ENCODE measurements at regions not wholly inside any gene's neighbourhood (a gene's known extent, or its start where the extent isn't known, plus 50 kb on each side); places are given as distances from the start of the nearest gene placed in this dataset.

GRCh38 chr18:43471873-43472272 is 194.6 kb upstream of the SYT4 start:
- WGBS, 2 donors (ENCODE audit: low coverage in 1 of 2): 62 to 71% methylated on average over 5 of the region's 5 CpGs
- no peaks in the 10 kb centered on the region for H3K27me3 ChIP-seq
- no peaks in the 10 kb centered on the region for H3K4me1 ChIP-seq
- H3K9me3 ChIP-seq: no peaks in the 10 kb centered on the region
- in situ Hi-C loops (cut with MboI; ENCODE audit: low pct_ligation_motif_present in 1 of 4, low pct_unique_long_range_greater_than_20kb in 1 of 4, low sequenced_read_pairs in 3 of 4): no loop called here
- no peak overlapping the region for H3K4me3 ChIP-seq
- TF ChIP-seq, protein P1, sequence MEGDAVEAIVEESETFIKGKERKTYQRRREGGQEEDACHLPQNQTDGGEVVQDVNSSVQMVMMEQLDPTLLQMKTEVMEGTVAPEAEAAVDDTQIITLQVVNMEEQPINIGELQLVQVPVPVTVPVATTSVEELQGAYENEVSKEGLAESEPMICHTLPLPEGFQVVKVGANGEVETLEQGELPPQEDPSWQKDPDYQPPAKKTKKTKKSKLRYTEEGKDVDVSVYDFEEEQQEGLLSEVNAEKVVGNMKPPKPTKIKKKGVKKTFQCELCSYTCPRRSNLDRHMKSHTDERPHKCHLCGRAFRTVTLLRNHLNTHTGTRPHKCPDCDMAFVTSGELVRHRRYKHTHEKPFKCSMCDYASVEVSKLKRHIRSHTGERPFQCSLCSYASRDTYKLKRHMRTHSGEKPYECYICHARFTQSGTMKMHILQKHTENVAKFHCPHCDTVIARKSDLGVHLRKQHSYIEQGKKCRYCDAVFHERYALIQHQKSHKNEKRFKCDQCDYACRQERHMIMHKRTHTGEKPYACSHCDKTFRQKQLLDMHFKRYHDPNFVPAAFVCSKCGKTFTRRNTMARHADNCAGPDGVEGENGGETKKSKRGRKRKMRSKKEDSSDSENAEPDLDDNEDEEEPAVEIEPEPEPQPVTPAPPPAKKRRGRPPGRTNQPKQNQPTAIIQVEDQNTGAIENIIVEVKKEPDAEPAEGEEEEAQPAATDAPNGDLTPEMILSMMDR (IDR thresholded peaks at IDR 0.05): no peak
- TF ChIP-seq POLR2A (IDR thresholded peaks at IDR 0.05): no peak
- TF ChIP-seq EP300 (IDR thresholded peaks at IDR 0.05; ENCODE audit: low read depth): no peak
- DNase-seq: no peak
- H3K27ac ChIP-seq: no peak overlapping the region
- no peaks in the 10 kb centered on the region for H3K36me3 ChIP-seq
- intact Hi-C loops (cut with DNase I; ENCODE audit: low total_unique reads): no loop called here

DNA sequence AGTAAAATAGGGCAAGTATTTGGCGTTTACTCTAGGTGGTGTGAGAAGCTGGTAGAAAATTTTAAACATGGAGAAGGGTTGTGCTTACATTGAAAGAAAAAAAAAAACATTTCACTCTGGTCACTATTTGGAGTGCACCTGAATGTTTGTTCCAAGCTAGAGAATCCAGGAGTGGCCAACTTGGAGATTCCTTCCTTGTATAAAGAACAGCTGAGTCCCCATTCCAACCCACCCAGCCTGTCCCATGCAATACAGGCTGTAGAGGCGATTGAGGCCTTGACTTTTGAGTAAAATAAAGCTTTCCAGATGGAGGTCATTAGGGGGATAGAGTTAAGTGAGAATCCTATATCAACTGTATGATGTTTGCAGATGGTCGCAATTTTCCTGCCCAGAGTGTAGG is 203.8 kb upstream of the SYT4 start:
- 80 to 87% methylated on average over 3 of the region's 3 CpGs for WGBS, 2 donors (ENCODE audit: low coverage in 1 of 2)
- no peaks in the 10 kb centered on the region for H3K27me3 ChIP-seq
- no peak for TF ChIP-seq POLR2A (IDR thresholded peaks at IDR 0.05)
- TF ChIP-seq POLR2AphosphoS5 (IDR thresholded peaks at IDR 0.05): no peak
- no peak for TF ChIP-seq EP300 (IDR thresholded peaks at IDR 0.05; ENCODE audit: low read depth)
- TF ChIP-seq, protein P1 (IDR thresholded peaks at IDR 0.05): no peak
- no peak overlapping the region for H3K27ac ChIP-seq
- no peak overlapping the region for H3K4me3 ChIP-seq
- intact Hi-C loops (cut with DNase I; ENCODE audit: low total_unique reads): no loop called here
- H3K36me3 ChIP-seq: no peaks in the 10 kb centered on the region
- in situ Hi-C loops (cut with MboI; ENCODE audit: low pct_ligation_motif_present in 1 of 4, low pct_unique_long_range_greater_than_20kb in 1 of 4, low sequenced_read_pairs in 3 of 4): no loop called here
- H3K4me1 ChIP-seq: no peaks in the 10 kb centered on the region
- DNase-seq: no peak
- no peaks in the 10 kb centered on the region for H3K9me3 ChIP-seq

GRCh38 chr18:43482136-43482535 is 204.8 kb upstream of the SYT4 start:
- intact Hi-C loops (cut with DNase I; ENCODE audit: low total_unique reads): no loop called here

GRCh38 chr18:43482600-43482999 is 205.3 kb upstream of the SYT4 start:
- no peaks in the 10 kb centered on the region for H3K36me3 ChIP-seq
- H3K4me3 ChIP-seq: no peak overlapping the region
- H3K9me3 ChIP-seq: no peaks in the 10 kb centered on the region
- intact Hi-C loops (cut with DNase I; ENCODE audit: low total_unique reads): no loop called here
- no peaks in the 10 kb centered on the region for H3K4me1 ChIP-seq
- no peaks in the 10 kb centered on the region for H3K27me3 ChIP-seq
- no peak for DNase-seq
- WGBS, 2 donors (ENCODE audit: low coverage in 1 of 2): 78 to 98% methylated on average over 9 to 14 of the region's 14 CpGs
- TF ChIP-seq POLR2AphosphoS5 (IDR thresholded peaks at IDR 0.05) (no peak), POLR2A (IDR thresholded peaks at IDR 0.05) (no peak), EP300 (IDR thresholded peaks at IDR 0.05; ENCODE audit: low read depth) (no peak)
- TF ChIP-seq, protein P1 (IDR thresholded peaks at IDR 0.05): no peak
- no peak overlapping the region for H3K27ac ChIP-seq
- in situ Hi-C loops (cut with MboI; ENCODE audit: low pct_ligation_motif_present in 1 of 4, low pct_unique_long_range_greater_than_20kb in 1 of 4, low sequenced_read_pairs in 3 of 4): no loop called here

More at GRCh38 chr18:43482136-43482535, 204.8 kb upstream of the SYT4 start:
- H3K27me3 ChIP-seq: no peaks in the 10 kb centered on the region
- H3K27ac ChIP-seq: no peak overlapping the region
- no peak for DNase-seq
- in situ Hi-C loops (cut with MboI; ENCODE audit: low pct_ligation_motif_present in 1 of 4, low pct_unique_long_range_greater_than_20kb in 1 of 4, low sequenced_read_pairs in 3 of 4): no loop called here
- no peak overlapping the region for H3K4me3 ChIP-seq
- no peaks in the 10 kb centered on the region for H3K9me3 ChIP-seq
- H3K36me3 ChIP-seq: no peaks in the 10 kb centered on the region
- TF ChIP-seq POLR2A (IDR thresholded peaks at IDR 0.05) (no peak), POLR2AphosphoS5 (IDR thresholded peaks at IDR 0.05) (no peak), EP300 (IDR thresholded peaks at IDR 0.05; ENCODE audit: low read depth) (no peak)
- TF ChIP-seq, protein P1 (IDR thresholded peaks at IDR 0.05): no peak
- no peaks in the 10 kb centered on the region for H3K4me1 ChIP-seq
- 90% methylated on average over 14 of the region's 14 CpGs; no CpG with 5 or more reads in 1 of the 2 donors for WGBS, 2 donors (ENCODE audit: low coverage in 1 of 2)

Data from transverse colon (tissue), 4 donors.